Ramos (cell line): ENCODE measurements at regions not wholly inside any gene's neighbourhood (a gene's known extent, or its start where the extent isn't known, plus 50 kb on each side); places are given as distances from the start of the nearest gene placed in this dataset.

ENCODE experiments used
- in situ Hi-C: fragments of 300-500 bp; cut with MboI; formaldehyde crosslinking; loops from one replicate; pipeline ENCODE4 v1.14.3; 2022; ENCODE audit warnings: low sequenced_read_pairs; ENCODE audit not compliant: unreplicated experiment

GRCh38 chr1:57796616-57797015 is 372.8 kb upstream of the DAB1 start:
- in situ Hi-C loops, result no loop called here

- in situ Hi-C loops, result no loop called here
These were observed 372.0 kb upstream of the DAB1 start for GRCh38 chr1:57795886-57796285.

- in situ Hi-C loops, result no loop called here
These were observed 370.2 kb upstream of the DAB1 start for GRCh38 chr1:57794078-57794477.

GRCh38 chr1:57791497-57791896 is 367.6 kb upstream of the DAB1 start:
- in situ Hi-C loops, result no loop called here

- in situ Hi-C loops, result no loop called here
These were observed 366.1 kb upstream of the DAB1 start for GRCh38 chr1:57789936-57790335.

GRCh38 chr1:57788313-57788712 is 364.5 kb upstream of the DAB1 start:
- in situ Hi-C loops, result no loop called here

GRCh38 chr1:57784356-57784755 is 360.5 kb upstream of the DAB1 start:
- in situ Hi-C loops, result no loop called here

- in situ Hi-C loops, result no loop called here
These were observed 358.5 kb upstream of the DAB1 start for GRCh38 chr1:57782357-57782756.

- in situ Hi-C loops, result no loop called here
These were observed 348.8 kb upstream of the DAB1 start for GRCh38 chr1:57772580-57773195.

GRCh38 chr1:57770772-57771171 is 346.9 kb upstream of the DAB1 start:
- in situ Hi-C loops, result no loop called here

GRCh38 chr1:57770236-57770635 is 346.4 kb upstream of the DAB1 start:
- in situ Hi-C loops, result no loop called here

- in situ Hi-C loops, result no loop called here
These were observed 337.8 kb upstream of the DAB1 start for GRCh38 chr1:57761628-57762027.

GRCh38 chr1:57752843-57753242 is 329.0 kb upstream of the DAB1 start:
- in situ Hi-C loops, result no loop called here

- in situ Hi-C loops, result no loop called here
These were observed 324.9 kb upstream of the DAB1 start for GRCh38 chr1:57748719-57749118.

GRCh38 chr1:57747818-57748217 is 324.0 kb upstream of the DAB1 start:
- in situ Hi-C loops, result no loop called here

GRCh38 chr1:57741521-57741920 is 317.7 kb upstream of the DAB1 start:
- in situ Hi-C loops, result no loop called here

- in situ Hi-C loops, result no loop called here
These were observed 313.1 kb upstream of the DAB1 start for GRCh38 chr1:57736940-57737339.

GRCh38 chr1:57729181-57729580 is 305.3 kb upstream of the DAB1 start:
- in situ Hi-C loops, result no loop called here

GRCh38 chr1:57727121-57727520 is 303.3 kb upstream of the DAB1 start:
- in situ Hi-C loops, result no loop called here

- in situ Hi-C loops, result no loop called here
These were observed 301.5 kb upstream of the DAB1 start for GRCh38 chr1:57725318-57725717.

GRCh38 chr1:57724535-57724934 is 300.7 kb upstream of the DAB1 start:
- in situ Hi-C loops, result no loop called here

- in situ Hi-C loops, result no loop called here
These were observed 298.6 kb upstream of the DAB1 start for GRCh38 chr1:57722285-57722978.
